GM06990 (cell line): ENCODE measurements at regions not wholly inside any gene's neighbourhood (a gene's known extent, or its start where the extent isn't known, plus 50 kb on each side); places are given as distances from the start of the nearest gene placed in this dataset.

ENCODE experiments used
- DNase-seq: peaks from one replicate; pipeline ENCODE4 v3.0.0-alpha.2; 2011; ENCODE audit not compliant: insufficient read length; ENCODE audit errors: extremely low read depth
- H3K27me3 ChIP-seq: replicated peaks from 2 replicates; pipeline ENCODE4 v1.6.0; 2011; ENCODE audit warnings: low read length; ENCODE audit not compliant: control insufficient read depth, insufficient read depth
- H3K36me3 ChIP-seq: 2 replicates; pipeline ENCODE4 v1.5.1; 2011; ENCODE audit warnings: low read length; ENCODE audit not compliant: control insufficient read depth, insufficient read depth
- H3K4me3 ChIP-seq: replicated peaks from 2 replicates; pipeline ENCODE4 v1.5.1; 2011; ENCODE audit warnings: low read depth, mild to moderate bottlenecking, control low read depth, low read length
- TF ChIP-seq, protein P1 (sequence below): IDR thresholded peaks from 2 replicates; pipeline ENCODE4 v1.5.1; 2011; ENCODE audit warnings: low read length, control low read depth, mild to moderate bottlenecking, inconsistent platforms; ENCODE audit not compliant: insufficient read depth, poor library complexity, severe bottlenecking

DNA sequence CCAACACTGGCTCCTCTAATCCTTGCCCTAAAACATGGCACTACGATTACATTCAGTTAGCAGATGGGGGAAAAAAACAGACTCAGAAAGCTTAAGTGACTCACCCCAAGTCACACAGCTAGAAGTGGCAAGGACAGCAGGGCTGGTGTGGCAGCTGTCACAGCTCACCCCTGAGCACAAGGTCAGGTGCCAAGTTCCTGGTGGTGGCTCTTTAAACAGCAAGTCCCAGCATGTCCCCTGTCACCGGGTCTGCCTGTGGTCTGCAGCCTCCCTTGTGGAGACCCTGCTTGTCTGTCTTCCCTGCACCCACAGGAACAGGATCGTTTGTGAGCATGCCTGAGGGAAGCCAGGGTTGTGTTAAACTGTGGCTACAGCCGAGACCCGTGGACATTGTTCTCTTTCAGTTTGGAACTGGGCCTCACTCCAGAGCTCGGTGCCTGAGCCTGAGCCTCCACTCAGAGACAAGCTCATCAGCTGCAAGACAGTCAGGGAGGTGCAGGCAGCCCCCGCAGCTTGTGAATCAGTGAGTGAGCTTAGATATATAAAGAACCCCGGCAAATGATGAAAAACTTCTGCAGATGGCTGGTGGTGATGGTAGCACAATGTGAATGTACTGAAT lies 260.8 kb downstream of the BCOR start:
- TF ChIP-seq, protein P1, sequence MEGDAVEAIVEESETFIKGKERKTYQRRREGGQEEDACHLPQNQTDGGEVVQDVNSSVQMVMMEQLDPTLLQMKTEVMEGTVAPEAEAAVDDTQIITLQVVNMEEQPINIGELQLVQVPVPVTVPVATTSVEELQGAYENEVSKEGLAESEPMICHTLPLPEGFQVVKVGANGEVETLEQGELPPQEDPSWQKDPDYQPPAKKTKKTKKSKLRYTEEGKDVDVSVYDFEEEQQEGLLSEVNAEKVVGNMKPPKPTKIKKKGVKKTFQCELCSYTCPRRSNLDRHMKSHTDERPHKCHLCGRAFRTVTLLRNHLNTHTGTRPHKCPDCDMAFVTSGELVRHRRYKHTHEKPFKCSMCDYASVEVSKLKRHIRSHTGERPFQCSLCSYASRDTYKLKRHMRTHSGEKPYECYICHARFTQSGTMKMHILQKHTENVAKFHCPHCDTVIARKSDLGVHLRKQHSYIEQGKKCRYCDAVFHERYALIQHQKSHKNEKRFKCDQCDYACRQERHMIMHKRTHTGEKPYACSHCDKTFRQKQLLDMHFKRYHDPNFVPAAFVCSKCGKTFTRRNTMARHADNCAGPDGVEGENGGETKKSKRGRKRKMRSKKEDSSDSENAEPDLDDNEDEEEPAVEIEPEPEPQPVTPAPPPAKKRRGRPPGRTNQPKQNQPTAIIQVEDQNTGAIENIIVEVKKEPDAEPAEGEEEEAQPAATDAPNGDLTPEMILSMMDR, result no peak
- no peak for DNase-seq
- H3K4me3 ChIP-seq, result no peak overlapping the region
- no peaks in the 10 kb centered on the region for H3K27me3 ChIP-seq
- no peaks in the 10 kb centered on the region for H3K36me3 ChIP-seq

DNA sequence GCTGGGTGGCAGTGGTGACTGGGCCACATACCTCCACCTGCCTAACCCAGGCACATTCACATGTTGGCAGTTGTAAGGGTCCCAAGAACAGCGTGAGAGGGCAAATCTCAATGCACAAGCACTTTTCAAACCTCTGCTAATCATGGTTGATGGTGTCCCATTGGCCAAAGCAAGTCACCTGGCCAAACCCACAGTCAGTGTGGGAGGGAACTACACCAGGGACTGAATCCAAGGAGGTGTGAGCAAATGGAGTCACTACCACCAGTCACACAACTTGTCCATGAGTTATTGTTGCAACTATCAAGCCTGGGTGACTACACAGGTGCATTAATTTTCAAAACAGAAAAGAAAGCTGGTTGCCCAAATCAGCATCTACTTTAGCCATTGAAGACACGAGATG lies 260.1 kb downstream of the BCOR start:
- TF ChIP-seq, protein P1, result no peak

DNA sequence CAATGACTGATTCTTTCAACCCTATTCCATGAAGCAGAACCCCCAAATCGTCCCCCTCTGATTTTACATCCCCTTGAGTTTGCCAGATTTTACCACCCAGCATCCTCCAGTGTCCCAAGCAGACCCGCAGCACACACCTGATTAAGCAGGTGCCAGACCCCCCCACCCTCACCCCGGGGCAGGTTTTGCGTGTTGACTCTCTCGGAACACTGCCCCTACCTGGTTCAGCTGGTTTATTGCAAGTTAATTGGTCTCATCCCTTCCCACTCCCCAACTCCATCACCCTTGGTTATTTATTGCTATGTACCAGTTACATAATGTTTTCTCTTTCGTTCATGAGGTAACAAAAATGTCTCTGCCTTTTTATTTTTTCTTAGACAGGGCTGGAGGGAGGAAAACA lies 258.4 kb downstream of the BCOR start:
- TF ChIP-seq, protein P1, result peak; percentile 5
- DNase-seq, result no peak

More for the DNA sequence above, 260.1 kb downstream of the BCOR start:
- Histone ChIP-seq H3K36me3 (no peaks in the 10 kb centered on the region), H3K4me3 (no peak overlapping the region), H3K27me3 (no peaks in the 10 kb centered on the region)
- DNase-seq, result no peak

DNA sequence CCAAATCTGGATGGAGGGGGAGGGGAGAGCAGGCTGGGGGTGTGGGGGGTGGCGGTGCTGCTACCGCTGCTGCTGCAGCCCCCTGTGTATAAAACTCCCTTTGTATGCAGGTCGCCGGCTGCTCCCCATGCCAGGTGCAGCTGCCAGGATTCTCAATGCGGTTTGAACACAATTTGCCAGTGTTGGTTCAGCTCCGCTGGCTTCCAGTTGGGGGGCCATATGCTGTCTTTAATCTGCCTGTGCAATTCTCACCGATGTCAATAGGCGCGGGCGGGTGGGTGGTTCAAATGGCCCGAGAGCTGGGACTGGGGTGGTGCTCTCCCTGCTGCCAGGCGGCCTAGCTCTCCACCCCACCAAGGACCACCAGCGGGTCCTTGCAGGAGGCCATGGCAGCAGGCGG lies 257.6 kb downstream of the BCOR start:
- no peaks in the 10 kb centered on the region for H3K36me3 ChIP-seq
- H3K27me3 ChIP-seq, result no peaks in the 10 kb centered on the region
- TF ChIP-seq, protein P1, result no peak
- no peak for DNase-seq
- H3K4me3 ChIP-seq, result no peak overlapping the region

More for the DNA sequence above, 258.4 kb downstream of the BCOR start:
- Histone ChIP-seq H3K36me3 (no peaks in the 10 kb centered on the region), H3K4me3 (no peak overlapping the region), H3K27me3 (no peaks in the 10 kb centered on the region)

DNA sequence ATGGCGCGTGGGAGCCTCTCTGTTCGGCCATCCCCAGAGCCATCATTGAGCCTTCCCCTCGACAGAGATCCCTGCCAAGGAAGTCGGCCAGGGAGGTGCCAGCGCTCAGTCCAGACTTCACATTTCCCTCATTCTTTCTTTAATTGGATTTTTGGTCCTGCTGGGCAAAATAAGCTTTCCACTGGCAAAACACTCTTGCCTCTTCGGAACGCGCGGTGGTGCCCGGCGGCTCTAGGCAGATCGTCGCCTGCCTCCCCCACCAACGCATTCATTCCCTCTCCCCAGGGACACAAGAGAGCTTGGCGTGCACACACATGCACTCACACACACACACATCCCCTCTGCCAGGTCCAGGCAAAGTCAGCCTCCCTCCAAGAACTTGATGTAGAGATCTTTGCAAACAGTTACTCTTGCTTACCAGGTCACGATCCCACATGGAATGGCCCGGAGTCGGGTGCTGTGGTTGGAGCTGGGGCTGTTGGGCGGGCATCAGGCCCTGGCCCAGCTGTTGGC lies 257.1 kb downstream of the BCOR start:
- DNase-seq, result no peak
- TF ChIP-seq, protein P1, result no peak
- Histone ChIP-seq H3K36me3 (no peaks in the 10 kb centered on the region), H3K4me3 (no peak overlapping the region), H3K27me3 (no peaks in the 10 kb centered on the region)
